Superior temporal gyrus (tissue), 1 donor: ENCODE measurements at regions not wholly inside any gene's neighbourhood (a gene's known extent, or its start where the extent isn't known, plus 50 kb on each side); places are given as distances from the start of the nearest gene placed in this dataset.

Source experiments
- DNase-seq: peaks from one replicate; pipeline ENCODE4 v3.0.0-alpha.2; 2016; ENCODE audit errors: extremely low spot score

- DNase-seq, result no peak
Measured at GRCh38 chr11:116445108-116446047, 327.4 kb downstream of the BUD13 start.

- DNase-seq, result no peak
Measured at GRCh38 chr11:116442238-116442752, 330.5 kb downstream of the BUD13 start.

GRCh38 chr11:116439361-116439677, 333.5 kb downstream of the BUD13 start:
- no peak for DNase-seq

GRCh38 chr11:116438651-116439360, 334.0 kb downstream of the BUD13 start:
- DNase-seq, result no peak

DNA sequence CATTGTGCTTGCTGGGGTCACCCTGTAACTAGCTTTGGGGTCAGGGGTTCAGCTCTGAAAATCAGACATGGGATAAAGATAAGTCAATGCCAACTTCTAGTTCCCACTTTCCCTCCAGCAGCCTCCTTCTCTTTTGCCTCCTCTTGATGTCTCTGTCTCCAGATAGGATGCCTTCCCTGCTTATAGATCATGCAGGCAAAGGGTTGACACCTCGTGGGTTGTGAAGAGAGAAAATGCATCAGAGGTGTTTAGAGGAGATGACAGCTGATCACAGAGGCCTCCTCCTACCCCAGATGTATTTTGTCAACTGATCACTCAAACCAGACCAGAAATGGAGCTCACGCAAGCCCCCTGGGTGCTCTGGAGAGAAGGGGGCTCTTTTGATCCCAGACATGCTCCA, 337.8 kb downstream of the BUD13 start:
- DNase-seq, result no peak

DNA sequence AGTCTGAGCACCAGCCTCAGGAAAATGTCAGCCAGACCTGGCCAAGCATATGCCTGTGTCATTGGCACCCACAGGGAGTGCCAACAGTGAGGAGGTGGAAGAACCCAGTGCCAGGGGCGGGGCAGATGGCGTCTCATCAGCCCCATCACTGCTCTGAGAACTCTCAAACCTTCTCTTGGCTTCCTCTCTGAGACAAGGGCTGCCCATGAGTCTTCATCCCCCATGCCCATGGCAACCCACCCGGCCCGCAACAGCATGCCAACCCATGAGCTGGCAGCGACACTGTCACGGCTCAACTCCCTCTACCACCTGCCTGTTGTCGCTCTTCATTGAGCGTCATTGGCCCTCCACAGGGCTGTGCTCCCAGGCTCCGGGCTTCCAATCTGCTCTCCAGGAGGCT, 340.5 kb downstream of the BUD13 start:
- no peak for DNase-seq

- no peak for DNase-seq
Measured at GRCh38 chr11:116431842-116432241, 340.9 kb downstream of the BUD13 start.

GRCh38 chr11:116428638-116428975, 344.2 kb downstream of the BUD13 start:
- DNase-seq, result no peak

DNA sequence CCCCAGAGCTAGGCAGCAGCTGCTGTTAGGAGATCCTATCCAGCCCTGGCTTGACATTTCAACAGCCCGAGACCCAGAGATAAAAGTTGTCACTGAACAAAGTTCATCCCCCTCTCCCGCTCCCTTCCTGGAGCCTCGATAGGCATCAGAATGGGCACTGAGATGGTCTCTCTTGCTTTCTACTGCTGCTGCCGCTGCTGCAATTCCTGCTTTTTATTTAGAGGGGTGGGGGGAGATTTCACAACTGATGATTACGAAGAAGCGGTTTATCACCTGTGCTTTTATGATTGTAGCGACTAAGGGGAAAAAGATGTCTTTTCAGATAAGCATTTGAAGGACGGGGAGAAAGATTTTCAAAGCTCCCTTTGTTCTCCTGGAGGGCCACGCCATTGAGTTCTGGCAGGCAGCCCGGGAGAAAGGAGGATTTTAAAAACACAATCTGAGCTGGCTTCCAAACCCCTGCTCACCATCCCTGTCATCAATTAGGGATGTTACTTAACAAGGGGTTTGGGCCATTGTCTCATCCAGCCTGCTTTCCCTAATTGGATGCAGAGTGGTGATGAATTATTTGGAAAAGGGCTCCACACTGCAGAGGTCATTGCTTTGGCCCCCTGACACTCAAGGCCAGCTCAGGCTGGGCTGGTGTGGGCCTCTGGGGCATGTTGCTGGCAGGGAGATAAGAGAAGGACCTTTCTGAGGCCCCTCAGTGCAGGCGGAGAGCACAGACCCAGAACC, 344.7 kb downstream of the BUD13 start:
- no peak for DNase-seq

DNA sequence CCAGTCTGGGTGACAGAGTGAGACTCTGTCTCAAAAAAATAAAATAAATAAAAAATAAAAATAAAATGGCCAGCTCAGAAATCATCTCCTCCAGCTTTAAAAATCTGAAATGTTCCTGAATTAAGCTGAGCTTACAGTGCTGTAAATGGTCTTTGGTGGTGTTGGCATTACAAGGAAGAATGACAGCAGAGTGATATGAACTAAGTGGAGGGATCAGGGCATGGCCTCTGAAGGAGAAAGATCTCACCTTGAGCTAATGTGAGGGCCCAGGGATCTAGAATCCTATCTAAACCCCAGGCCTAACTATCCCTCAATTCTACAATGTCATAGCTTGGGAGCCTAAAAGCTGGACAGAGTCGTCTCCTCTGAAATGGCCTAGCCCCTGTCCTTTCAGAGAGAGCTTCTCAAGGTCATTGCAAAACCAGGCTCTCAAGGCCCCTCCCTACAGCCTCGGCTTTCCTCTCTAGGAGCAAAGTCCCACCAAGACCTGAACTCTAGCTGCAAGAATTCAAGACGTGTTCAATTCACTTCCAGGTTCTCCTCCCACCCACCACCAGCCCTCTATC, 345.4 kb downstream of the BUD13 start:
- no peak for DNase-seq

DNA sequence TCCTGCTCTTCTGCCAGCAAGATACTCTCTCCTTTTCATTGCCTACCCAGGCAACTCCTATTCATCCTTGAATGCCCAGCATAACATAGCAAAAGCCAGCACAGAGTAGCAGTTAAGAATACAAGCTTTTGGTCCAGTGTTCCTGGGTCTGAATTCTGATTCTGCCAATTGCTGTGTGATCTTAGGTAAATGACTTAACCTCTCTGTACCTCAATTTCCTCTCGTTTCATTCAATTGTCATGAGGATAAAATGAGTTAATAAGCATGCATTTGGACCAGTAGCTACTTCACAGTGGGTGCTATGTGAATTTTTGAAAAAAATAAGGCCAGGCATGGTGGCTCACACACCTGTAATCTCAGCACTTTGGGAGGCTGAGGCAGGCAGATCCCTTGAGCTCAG, 346.0 kb downstream of the BUD13 start:
- DNase-seq, result no peak

- DNase-seq, result no peak
Measured at GRCh38 chr11:116424615-116425261, 348.0 kb downstream of the BUD13 start.

DNA sequence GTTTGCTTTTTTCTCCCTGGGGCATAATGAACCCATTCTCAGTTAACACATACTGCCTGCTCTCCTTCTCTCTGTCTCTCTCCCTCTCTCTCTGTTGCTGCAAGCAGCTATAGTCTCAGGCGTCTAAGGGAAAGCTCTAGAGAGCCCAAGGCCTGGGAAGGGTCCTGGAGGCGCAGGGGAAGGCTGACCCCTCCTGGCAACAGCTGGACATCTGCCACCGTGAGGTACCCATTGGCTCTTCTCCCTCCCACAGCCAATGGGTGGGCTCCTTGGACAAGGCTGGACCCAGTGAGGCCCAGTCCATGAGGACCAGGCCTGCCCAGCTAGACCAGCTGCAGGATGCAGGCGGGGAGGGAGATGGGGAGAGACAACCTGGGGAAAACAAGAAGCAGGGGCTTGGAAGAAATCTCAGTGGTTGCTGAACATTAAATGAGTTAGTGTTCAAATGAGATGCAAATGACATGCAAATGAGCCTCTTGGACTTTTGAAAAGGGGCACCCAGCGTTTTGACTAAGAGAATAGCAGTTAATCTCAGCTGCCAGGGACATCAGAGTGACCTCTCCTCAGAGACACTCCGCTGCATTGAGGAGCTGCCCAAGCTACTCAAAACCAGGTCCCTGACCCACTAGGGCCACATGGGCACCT, 349.7 kb downstream of the BUD13 start:
- DNase-seq, result no peak

DNA sequence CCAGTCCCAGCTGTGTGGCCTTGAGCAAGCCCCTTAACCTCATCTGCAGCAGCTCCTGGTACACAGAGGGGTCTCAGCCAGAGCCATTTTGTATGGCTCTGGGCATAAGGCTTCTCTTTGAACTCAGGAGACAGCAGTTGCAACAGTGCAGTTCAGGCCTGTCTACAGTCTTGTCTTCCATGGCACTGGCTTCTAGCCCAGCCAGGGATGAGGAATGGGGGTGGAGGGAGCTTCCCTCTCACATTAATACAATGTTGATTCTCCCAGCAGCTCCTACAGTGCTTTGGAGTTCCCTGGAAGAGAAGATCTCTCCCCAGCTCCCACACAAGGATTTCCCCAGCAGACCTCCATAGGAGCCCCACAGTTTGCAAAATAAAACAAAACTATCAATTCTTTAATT, 350.2 kb downstream of the BUD13 start:
- DNase-seq, result no peak

DNA sequence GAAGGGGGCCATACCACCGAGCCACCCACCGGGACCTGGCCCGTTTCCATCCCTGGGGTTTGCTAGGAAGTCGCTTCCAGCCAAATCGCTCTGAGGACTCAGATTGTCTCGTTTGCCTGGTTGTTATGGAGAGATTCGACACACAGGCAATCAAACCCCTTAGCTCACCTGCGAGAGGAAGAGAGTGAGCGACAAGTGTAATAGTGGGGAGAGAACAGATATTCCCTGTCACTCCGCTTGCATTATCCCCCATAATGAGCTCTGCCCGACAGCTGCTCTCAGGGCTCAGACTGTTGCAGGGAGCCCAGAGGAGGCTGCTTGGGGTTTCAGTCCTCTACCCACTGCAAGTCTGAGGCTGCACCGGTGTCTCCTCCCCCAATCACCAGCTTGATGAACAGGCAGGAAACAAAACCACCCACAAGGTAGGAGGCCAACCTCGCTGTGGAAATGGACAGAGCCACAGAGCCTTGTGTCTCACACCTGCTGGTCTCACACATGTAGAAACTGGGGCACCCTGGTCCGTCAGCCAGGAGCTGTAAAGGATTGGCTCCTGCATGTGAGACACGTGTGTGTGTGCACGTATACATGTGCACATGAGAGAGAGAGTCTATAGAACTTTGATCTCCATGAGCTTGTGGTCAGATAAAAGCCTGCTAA, 351.1 kb downstream of the BUD13 start:
- no peak for DNase-seq

DNA sequence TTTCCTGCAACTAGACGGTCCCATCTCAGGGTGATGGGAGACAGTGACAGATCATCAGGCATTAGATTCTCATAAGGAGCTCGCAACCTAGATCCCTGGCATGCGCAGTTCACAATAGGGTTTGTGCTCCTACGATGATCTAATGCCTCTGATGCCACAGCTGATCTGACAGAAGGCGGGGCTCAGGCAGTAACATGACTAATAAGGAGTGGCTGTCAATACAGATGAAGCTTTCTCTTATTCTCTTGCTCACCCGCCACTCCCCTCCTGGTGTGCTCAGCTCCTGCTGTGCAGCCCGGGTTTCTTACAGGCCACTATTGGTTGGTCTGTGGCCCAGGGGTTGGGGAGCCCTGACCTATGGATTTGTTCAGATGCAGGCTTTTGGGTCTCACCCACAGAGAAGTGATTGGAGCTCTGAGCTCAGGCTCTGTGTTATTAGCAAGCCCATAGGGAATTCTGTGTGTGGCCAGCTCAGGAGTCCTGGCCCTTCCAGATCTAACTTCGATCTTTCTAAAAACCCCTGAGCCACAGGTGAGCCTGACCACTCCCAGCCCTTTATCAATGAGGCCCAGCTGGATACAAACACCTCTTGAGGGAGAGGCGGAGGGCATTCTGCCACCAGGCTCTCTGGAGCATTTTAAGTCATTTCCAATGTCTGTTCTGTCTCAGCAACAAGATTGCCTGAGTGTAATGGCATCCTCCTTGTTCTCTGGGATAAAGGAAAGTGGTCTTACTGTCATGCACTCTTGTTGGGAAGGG, 351.8 kb downstream of the BUD13 start:
- no peak for DNase-seq

DNA sequence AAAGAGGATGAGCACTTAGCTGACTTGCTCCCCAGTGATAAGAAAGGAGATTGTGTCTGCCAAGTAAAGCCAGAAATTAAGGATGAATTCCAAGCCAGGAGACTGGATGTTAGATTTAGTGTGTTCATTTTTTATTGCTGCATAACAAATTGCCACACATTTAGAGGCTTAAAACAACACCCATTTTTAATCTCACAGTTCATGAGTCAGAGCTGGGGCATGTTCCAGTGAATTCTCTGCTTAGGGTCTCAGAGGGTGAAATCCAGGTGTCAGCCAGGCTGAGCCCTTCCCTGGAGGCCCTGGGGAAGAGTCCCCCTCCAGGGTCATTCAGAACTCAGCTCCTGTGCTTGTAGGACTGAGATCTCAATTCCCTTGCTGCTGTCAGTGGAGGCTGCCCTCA, 352.8 kb downstream of the BUD13 start:
- no peak for DNase-seq

DNA sequence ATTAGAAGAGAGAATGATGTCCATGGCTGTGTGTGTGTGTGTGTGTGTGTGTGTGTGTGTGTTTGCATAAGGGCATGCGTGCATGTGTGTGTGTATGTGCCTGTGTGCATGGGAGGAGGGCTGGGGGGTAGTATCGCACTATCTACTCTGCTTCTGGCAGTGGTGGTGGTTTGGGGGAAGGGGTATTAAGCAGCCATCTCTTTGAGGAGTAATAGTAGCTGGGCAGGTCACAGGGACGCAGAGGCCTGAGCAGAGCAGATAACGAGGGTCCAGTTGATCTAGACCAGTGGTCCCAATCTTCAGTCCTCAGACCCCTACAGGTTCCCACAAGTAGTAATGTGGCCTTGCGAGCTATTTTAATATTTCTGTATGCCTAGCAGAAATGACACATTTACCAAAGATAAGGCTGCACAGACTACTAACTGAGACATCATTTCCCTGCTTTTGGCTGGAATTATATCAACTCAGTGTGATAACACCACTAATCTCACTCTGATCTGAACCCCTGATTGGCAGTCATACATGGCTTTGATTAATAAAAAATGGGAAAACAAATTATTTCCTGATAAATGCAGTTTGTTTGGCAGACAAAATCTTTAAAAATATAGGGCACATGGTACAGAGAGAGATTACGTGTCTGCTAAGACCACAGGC, 354.3 kb downstream of the BUD13 start:
- DNase-seq, result no peak

DNA sequence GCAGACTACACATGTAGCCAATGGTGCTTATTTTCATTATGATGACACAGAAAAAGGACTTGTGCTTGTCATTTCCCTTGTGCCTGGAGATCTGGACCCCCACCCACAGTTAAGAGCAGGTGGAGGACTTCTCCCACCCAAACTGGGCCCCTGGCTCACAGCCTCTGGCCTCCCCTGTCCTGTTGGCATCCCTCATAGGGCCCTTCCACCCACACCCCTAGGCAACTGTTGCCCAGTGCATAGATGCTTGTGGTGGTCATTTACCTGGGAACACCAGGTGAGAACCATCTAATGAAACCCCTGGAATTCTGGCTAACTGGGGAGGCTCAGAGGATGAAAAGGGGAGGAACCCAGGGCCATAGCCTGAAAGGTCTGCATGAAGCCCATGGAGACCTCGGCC, 355.9 kb downstream of the BUD13 start:
- no peak for DNase-seq
